ENCODE measurements at regions not wholly inside any gene's neighbourhood (a gene's known extent, or its start where the extent isn't known, plus 50 kb on each side); places are given as distances from the start of the nearest gene placed in this dataset.

DNA sequence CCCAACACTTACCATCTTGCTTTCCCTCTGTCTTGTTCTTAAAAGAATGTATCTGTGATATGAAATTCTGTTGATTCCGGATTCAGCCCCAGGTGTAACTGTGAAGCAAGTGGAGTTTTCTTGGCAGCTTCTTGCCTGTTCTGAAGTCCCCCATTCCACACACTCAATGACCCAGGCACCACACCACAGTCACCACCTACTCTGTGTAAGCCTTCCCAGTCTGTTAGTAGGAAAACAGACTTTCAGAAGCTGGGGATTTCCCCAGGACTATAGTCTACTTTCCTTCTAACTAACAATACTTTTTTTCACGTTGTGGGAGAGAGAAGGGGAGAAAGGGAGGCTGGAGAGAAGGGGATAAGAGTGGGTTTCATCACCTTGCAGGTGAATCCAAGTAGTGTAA is 299.1 kb upstream of the PROX1 start:
- TF ChIP-seq, protein P1, sequence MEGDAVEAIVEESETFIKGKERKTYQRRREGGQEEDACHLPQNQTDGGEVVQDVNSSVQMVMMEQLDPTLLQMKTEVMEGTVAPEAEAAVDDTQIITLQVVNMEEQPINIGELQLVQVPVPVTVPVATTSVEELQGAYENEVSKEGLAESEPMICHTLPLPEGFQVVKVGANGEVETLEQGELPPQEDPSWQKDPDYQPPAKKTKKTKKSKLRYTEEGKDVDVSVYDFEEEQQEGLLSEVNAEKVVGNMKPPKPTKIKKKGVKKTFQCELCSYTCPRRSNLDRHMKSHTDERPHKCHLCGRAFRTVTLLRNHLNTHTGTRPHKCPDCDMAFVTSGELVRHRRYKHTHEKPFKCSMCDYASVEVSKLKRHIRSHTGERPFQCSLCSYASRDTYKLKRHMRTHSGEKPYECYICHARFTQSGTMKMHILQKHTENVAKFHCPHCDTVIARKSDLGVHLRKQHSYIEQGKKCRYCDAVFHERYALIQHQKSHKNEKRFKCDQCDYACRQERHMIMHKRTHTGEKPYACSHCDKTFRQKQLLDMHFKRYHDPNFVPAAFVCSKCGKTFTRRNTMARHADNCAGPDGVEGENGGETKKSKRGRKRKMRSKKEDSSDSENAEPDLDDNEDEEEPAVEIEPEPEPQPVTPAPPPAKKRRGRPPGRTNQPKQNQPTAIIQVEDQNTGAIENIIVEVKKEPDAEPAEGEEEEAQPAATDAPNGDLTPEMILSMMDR (IDR thresholded peaks at IDR 0.05; ENCODE audit: low read length): no peak
- no peak for TF ChIP-seq EZH2 (IDR thresholded peaks at IDR 0.05; ENCODE audit: borderline replicate concordance, low read length)

Measured in OCI-LY1 (cell line).